ENCODE measurements at regions not wholly inside any gene's neighbourhood (a gene's known extent, or its start where the extent isn't known, plus 50 kb on each side); places are given as distances from the start of the nearest gene placed in this dataset.

DNA sequence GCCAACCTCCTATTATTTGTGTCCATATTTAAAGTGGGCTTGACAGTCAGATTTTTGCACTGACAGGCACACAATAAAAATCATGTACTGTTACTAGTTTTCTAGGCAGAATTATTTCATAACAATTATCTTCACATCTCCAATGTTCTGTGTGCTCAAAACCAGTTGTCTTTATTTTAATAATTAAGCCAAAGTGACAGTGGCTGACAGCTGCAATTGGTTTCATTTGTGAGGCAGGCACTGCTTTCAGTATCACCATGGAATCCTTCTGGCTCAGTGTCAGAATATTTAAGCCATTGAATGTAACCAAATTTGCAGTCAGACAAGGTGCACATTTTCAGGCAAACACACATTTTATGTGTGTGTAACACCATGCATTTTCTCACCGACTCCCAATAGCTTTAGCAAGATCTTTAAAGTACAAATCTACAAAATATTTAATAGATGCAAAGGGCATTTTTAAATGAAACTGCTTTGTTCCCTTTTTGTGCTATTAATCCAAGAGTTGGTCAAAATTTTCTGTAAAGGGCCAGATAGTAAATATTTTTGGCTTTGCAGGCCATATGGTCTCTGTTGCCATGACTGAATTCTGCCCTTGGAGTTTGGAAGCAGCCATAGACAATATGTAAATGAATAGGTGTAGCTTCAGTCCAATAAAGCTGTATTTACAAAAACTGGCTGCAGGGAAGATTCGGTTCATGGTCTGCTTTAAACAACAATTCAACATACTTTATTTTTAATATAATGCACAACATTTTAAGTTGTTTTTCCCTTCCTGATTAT lies 486.0 kb downstream of the KCNJ2 start:
- no peak for TF ChIP-seq EZH2 (IDR thresholded peaks at IDR 0.05; ENCODE audit: low read depth)
- TF ChIP-seq, protein P1, sequence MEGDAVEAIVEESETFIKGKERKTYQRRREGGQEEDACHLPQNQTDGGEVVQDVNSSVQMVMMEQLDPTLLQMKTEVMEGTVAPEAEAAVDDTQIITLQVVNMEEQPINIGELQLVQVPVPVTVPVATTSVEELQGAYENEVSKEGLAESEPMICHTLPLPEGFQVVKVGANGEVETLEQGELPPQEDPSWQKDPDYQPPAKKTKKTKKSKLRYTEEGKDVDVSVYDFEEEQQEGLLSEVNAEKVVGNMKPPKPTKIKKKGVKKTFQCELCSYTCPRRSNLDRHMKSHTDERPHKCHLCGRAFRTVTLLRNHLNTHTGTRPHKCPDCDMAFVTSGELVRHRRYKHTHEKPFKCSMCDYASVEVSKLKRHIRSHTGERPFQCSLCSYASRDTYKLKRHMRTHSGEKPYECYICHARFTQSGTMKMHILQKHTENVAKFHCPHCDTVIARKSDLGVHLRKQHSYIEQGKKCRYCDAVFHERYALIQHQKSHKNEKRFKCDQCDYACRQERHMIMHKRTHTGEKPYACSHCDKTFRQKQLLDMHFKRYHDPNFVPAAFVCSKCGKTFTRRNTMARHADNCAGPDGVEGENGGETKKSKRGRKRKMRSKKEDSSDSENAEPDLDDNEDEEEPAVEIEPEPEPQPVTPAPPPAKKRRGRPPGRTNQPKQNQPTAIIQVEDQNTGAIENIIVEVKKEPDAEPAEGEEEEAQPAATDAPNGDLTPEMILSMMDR (conservative IDR thresholded peaks at IDR 0.05): no peak

Data from PC-9 (cell line).